ENCODE measurements at regions not wholly inside any gene's neighbourhood (a gene's known extent, or its start where the extent isn't known, plus 50 kb on each side); places are given as distances from the start of the nearest gene placed in this dataset.

- H3K4me3 Mint-ChIP-seq, result no peak overlapping the region
- no peak overlapping the region for H3K27ac Mint-ChIP-seq
- ATAC-seq (no peak), DNase-seq (no peak)
- no peak overlapping the region for H3K4me3 ChIP-seq (ENCODE audit: low read length)
- no peaks in the 10 kb centered on the region for H3K9me3 ChIP-seq (ENCODE audit: control insufficient read depth, insufficient read depth, low read length)
- H3K4me1 Mint-ChIP-seq, result no peaks in the 10 kb centered on the region
- intact Hi-C loops (cut with micrococcal nuclease), result no loop called here
- peaks cover 9% of the 10 kb centered on the region for H3K36me3 ChIP-seq (ENCODE audit: control insufficient read depth, insufficient read depth, low read length)
- no peaks in the 10 kb centered on the region for H3K4me1 ChIP-seq (ENCODE audit: control insufficient read depth, insufficient read depth, low read length)
- H3K36me3 Mint-ChIP-seq, result no peaks in the 10 kb centered on the region
- TF ChIP-seq CTCF (IDR thresholded peaks at IDR 0.05), result no peak
- no peaks in the 10 kb centered on the region for H3K9me3 Mint-ChIP-seq
- no peaks in the 10 kb centered on the region for H3K27me3 ChIP-seq (ENCODE audit: control insufficient read depth, insufficient read depth, low read length)
- H3K27me3 Mint-ChIP-seq (ENCODE audit: low read depth in 2 of 2), result no peaks in the 10 kb centered on the region
- WGBS (ENCODE audit: insufficient coverage), result no CpG with 5 or more reads among the region's 2 CpGs
- H3K27ac ChIP-seq (ENCODE audit: low read length), result no peak overlapping the region
Measured at GRCh38 chr7:22944510-22944909, 69.4 kb downstream of the HYCC1 start.

GRCh38 chr7:22944022-22944421 lies 69.9 kb downstream of the HYCC1 start:
- DNase-seq, result no peak
- Mint-ChIP-seq H3K27me3 (ENCODE audit: low read depth in 2 of 2) (no peaks in the 10 kb centered on the region), H3K27ac (no peak overlapping the region), H3K9me3 (no peaks in the 10 kb centered on the region), H3K4me3 (no peak overlapping the region), H3K4me1 (no peaks in the 10 kb centered on the region), H3K36me3 (no peaks in the 10 kb centered on the region)
- no peak overlapping the region for H3K4me3 ChIP-seq (ENCODE audit: low read length)
- no peak for ATAC-seq
- TF ChIP-seq CTCF (IDR thresholded peaks at IDR 0.05), result no peak
- H3K9me3 ChIP-seq (ENCODE audit: control insufficient read depth, insufficient read depth, low read length), result no peaks in the 10 kb centered on the region
- H3K27ac ChIP-seq (ENCODE audit: low read length), result no peak overlapping the region
- WGBS (ENCODE audit: insufficient coverage), result 94% methylated on average over 5 of the region's 6 CpGs
- no peaks in the 10 kb centered on the region for H3K27me3 ChIP-seq (ENCODE audit: control insufficient read depth, insufficient read depth, low read length)
- intact Hi-C loops (cut with micrococcal nuclease), result no loop called here
- H3K36me3 ChIP-seq (ENCODE audit: control insufficient read depth, insufficient read depth, low read length), result peaks cover 9% of the 10 kb centered on the region
- no peaks in the 10 kb centered on the region for H3K4me1 ChIP-seq (ENCODE audit: control insufficient read depth, insufficient read depth, low read length)

- 100% methylated on average over 1 of the region's 2 CpGs for WGBS (ENCODE audit: insufficient coverage)
- ATAC-seq, result no peak
- H3K4me3 ChIP-seq (ENCODE audit: low read length), result no peak overlapping the region
- Mint-ChIP-seq H3K4me1 (no peaks in the 10 kb centered on the region), H3K36me3 (no peaks in the 10 kb centered on the region), H3K27me3 (ENCODE audit: low read depth in 2 of 2) (no peaks in the 10 kb centered on the region), H3K27ac (no peak overlapping the region), H3K4me3 (no peak overlapping the region), H3K9me3 (no peaks in the 10 kb centered on the region)
- no peaks in the 10 kb centered on the region for H3K4me1 ChIP-seq (ENCODE audit: control insufficient read depth, insufficient read depth, low read length)
- peaks cover 9% of the 10 kb centered on the region for H3K36me3 ChIP-seq (ENCODE audit: control insufficient read depth, insufficient read depth, low read length)
- no peak for DNase-seq
- no peaks in the 10 kb centered on the region for H3K9me3 ChIP-seq (ENCODE audit: control insufficient read depth, insufficient read depth, low read length)
- H3K27me3 ChIP-seq (ENCODE audit: control insufficient read depth, insufficient read depth, low read length), result no peaks in the 10 kb centered on the region
- intact Hi-C loops (cut with micrococcal nuclease), result no loop called here
- no peak for TF ChIP-seq CTCF (IDR thresholded peaks at IDR 0.05)
- no peak overlapping the region for H3K27ac ChIP-seq (ENCODE audit: low read length)
Measured at GRCh38 chr7:22942191-22942590, 71.7 kb downstream of the HYCC1 start.

GRCh38 chr7:22939842-22940241 lies 74.1 kb downstream of the HYCC1 start:
- H3K4me1 Mint-ChIP-seq, result no peaks in the 10 kb centered on the region
- TF ChIP-seq CTCF (IDR thresholded peaks at IDR 0.05), result no peak
- H3K9me3 Mint-ChIP-seq, result no peaks in the 10 kb centered on the region
- intact Hi-C loops (cut with micrococcal nuclease), result no loop called here
- Histone ChIP-seq H3K36me3 (ENCODE audit: control insufficient read depth, insufficient read depth, low read length) (peaks cover 4% of the 10 kb centered on the region), H3K9me3 (ENCODE audit: control insufficient read depth, insufficient read depth, low read length) (no peaks in the 10 kb centered on the region), H3K4me3 (ENCODE audit: low read length) (no peak overlapping the region), H3K27ac (ENCODE audit: low read length) (no peak overlapping the region), H3K4me1 (ENCODE audit: control insufficient read depth, insufficient read depth, low read length) (no peaks in the 10 kb centered on the region), H3K27me3 (ENCODE audit: control insufficient read depth, insufficient read depth, low read length) (no peaks in the 10 kb centered on the region)
- H3K4me3 Mint-ChIP-seq, result no peak overlapping the region
- DNase-seq (no peak), ATAC-seq (no peak)
- H3K27ac Mint-ChIP-seq, result no peak overlapping the region
- H3K36me3 Mint-ChIP-seq, result no peaks in the 10 kb centered on the region
- no CpG with 5 or more reads among the region's 1 CpG for WGBS (ENCODE audit: insufficient coverage)
- no peaks in the 10 kb centered on the region for H3K27me3 Mint-ChIP-seq (ENCODE audit: low read depth in 2 of 2)
